GM19238 (cell line): ENCODE measurements at regions not wholly inside any gene's neighbourhood (a gene's known extent, or its start where the extent isn't known, plus 50 kb on each side); places are given as distances from the start of the nearest gene placed in this dataset.

Experiments
- DNase-seq: peaks from one replicate; pipeline ENCODE4 v3.0.0; 2011; ENCODE audit warnings: low spot score; ENCODE audit not compliant: insufficient read length

DNA sequence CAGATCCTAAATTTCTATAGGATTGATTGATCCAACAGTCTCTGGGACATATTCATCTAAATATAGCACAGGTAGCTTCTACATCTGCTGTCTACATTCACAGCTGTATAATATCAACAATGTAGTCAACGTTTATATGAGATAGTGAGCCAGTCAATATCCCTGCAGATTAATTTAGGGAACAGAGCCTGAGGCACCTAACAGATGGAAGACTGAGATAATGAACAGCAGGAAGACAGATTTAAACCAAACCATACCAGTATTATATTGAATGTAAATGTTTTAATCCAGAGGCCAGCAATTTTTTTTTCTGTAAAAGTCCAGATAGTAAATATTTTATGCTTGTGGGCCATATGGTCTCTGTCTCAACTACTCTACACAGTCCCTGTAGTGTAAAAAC, 2072.4 kb downstream of the MRPL39 start:
- no peak for DNase-seq

DNA sequence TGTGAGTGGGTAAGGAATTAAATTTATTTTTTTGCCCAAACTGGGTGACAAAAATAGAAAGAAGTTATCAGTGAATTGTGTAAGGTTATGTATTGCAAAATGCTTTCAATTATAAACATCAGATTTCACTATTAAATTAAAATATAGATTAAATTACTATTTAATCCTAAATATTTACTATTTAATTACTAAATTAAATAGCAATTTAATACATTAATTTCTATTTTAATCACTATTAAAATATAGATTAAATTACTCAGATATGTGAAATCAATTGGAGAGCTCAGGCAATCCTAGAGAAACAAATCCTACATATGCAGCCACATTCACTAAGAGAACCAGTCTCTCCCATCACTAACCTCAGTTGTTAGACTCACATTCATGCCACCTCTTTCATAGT, 2075.8 kb downstream of the MRPL39 start:
- no peak for DNase-seq

DNA sequence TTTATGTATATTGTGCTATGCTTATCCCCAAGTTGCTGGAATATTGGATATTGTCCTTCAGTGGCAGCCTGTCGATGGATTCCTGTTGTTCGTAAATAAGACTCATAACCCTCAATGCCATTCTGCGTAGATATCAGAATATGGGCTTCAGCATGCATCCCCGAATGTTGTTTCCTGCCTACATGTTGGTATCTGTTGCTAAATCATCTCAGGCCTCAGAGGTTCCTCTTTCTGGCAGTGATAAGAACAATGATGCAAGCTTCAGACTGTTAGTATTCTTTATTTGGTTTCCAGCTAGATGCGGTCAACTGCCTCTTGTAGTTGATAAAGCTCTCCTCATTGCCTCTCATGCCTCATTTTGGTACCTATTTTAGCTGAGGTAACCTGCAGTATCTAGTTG, 2082.6 kb downstream of the MRPL39 start:
- DNase-seq: no peak

DNA sequence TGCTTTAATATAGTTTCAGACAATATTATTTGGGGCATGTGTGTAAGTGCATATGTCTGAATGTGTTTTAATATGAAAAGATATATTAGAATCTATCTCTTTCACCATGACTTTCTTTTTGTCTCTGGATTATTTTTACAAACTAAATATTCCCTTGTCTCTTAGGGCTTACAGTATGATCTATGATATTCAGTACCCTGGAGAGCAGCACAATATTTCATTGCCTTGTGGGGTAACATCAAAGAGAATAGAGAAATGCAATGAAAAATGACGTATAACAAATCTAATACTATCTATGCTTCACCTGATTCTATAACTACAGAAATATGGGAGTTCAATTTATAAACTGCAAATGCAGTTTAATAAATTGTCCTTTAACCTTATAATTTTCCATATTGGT, 2084.5 kb downstream of the MRPL39 start:
- DNase-seq: no peak

DNA sequence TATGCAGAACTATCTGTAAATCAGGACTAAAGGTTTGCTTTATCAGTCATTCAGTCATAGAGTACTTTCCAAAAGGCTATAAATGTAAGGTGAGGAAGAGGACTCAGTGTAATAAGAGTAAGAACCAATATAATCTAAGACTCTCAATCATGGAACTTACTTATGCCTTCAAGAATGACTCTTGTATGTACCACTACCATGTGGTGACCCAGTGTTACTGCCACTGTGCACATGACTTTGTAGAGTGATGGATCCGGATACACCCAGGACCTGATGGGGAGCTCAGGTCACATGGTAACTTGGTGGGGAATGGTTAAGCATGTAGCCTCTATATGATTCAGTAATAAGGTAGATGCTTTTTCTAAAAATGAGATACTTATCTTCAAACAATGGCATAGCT, 2099.8 kb downstream of the MRPL39 start:
- no peak for DNase-seq

DNA sequence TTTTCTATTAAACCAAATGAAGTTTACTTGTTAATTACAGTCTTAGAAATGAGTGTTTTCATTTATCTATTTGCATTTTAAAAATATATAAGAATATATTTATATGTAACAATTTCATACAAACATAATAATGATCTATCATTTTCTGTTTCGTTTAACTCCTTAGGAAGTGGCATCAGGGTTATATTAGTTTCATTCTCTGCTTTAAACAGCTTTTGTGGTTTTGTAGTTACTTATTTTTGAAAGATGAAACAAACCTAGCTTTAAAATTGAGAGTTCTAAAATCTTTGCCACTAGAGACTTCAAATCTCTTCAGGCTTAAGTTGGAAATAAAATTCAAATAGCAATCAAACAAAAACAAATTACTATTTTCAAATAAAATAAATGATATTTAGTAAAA, 2110.6 kb downstream of the MRPL39 start:
- no peak for DNase-seq

DNA sequence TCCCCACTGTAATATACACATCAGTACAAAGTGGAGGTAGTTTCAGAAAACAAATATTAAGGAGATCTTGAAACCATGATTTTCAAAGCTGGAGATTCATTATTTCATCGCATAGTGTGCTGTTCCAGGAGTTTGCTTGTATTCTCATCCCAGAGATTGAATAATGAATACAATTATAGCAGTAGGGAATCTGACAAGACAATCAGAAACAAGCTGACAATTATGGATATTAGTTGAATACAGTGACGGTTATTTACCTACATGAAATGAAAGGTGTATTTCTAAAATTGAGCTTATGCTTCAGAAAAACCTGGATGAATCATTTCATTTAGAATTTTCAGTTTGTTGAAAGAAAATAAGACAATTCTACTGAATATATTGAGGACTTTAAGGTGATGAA, 2119.0 kb downstream of the MRPL39 start:
- DNase-seq: no peak

DNA sequence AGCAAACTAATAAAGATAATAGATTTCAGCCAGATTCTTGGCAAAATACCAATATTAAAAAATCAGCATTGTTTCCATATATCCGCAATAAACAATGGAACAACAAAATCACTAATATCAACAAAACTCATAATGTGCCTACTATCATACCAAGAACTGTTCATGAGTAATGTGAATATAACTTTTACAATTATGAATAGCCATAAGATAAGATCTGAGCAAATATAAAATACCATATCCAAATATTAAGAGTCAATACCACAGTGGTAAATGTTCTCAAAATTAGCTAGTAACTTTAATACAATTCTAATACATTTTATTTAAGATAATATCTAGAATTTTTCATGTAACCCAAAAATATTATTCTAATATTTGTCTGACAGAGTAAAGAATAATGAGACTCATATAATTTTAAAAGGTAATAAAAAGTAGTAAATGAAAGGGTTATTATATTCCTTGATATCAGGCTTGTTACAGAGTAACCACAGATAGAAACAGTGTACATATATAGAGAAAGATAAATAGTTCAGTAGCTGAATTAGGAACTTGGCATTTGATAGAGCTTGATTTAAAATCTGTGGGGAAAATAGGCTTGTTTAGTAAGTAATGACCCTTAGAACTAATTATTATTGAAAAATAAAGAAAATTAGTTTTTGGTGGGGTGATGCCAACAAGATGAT, 2126.6 kb downstream of the MRPL39 start:
- DNase-seq: no peak

DNA sequence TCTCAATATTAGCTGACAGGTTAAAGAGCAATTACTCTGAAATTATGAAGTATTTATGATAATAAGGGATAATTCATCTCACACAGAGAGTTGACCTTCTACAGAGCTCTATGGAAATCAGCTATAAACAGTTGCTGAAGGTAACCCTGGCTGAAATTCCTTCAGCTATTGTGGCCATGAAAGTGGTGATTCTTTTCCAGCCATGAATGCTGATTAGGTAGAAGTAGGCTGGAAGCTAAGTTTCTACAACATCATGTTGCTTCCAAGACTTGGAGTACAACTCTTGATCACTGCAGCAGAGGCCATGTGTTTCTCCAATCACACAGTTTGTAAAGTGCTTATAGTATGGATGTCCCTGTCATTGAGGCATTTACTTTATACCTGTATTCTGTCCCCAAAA, 2128.9 kb downstream of the MRPL39 start:
- DNase-seq: no peak

DNA sequence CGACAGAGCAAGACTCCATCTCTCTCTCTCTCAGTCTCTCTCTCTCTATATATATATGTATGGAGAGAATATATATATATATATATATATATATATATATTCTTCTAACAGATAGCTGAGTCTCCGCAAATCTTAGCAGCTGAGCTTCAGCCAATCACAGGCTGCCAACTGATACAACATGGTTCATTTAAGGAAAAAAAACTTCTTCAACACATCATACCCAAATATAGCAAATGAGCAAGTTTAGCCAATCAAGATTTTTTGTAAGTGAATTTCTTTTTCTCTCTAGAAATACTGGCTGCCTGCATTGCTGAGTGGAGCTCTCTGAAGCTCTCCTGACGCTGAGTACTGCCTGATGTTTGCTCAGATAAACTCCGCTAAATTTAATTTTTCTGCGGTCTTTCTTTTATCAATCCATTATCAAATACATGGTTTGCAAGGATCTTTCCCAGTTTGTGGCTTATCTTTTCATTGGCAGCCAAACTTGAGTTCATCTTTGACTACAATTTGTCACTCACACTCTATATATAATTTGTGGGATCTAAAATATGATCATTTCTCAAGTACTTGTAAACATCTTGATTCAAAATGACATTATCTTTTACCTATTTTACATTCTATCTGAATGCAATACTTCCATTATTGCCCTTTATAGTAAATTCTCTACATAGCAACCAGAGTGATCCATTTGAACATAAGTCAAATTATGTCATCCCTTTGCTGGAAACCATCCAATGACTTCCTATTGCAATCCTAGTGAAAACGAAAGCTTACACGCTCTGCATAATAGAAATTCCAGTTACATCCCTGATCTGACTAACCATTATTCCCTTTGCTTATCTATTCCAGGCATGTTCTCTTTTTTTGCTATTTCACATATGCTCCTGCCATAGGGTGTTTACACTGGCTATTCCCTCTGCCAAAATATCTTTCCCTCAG, 2131.7 kb downstream of the MRPL39 start:
- DNase-seq: no peak

DNA sequence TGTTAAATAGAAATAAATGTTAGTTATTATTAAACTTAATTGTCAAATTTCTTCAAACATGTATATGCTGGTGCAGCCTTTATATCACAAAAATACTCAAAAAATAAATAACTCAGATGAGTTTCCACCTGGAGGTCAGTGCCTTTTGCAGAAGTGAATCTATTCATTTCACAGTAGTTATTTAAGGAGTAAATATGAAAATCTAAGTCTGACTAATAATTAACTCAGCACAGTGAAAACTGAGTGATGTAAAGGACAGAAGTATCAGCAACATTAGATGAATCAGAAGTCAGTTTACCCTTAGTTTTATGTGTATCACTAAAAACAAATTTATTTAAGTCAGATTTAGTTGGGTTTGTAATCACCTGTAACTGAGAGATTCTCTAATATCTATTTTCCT, 2135.4 kb downstream of the MRPL39 start:
- no peak for DNase-seq

DNA sequence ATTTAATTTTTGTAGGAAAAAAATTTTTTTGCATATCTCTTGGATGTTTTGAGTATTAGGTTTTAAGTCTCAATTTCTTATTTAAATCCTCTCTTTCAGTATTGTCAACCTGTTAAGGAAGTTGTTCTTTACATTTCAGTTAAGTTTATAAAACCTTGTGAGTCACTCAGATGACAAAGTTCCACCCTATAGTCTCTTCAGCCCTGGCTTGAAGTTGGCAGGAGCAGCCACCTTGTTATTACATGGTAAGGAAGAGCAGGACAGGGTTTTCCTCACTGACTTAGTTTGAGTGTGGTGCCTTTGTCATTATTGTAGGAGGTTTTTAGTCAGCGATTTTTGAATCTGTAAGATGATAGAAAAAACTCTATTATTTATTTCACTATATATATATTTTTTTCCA, 2143.9 kb downstream of the MRPL39 start:
- no peak for DNase-seq

DNA sequence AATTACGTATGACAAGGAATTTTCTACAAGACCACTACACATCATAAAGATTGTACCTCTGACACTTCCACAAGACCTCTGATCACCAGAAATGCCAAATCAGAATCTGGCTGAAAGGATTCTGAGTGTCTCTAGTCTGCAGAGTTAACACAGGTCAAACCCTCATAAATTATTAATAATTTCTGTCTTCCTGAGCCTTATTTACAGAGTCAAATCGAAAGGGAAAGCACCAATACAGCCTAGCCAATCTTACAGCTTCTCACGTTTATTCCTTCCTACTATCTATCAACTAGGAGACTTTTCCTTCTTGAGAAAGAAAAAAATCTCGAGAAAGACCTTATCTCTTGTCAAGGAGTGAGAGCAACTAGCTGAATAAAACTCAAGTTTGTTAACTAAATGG, 2151.6 kb downstream of the MRPL39 start:
- DNase-seq: no peak

DNA sequence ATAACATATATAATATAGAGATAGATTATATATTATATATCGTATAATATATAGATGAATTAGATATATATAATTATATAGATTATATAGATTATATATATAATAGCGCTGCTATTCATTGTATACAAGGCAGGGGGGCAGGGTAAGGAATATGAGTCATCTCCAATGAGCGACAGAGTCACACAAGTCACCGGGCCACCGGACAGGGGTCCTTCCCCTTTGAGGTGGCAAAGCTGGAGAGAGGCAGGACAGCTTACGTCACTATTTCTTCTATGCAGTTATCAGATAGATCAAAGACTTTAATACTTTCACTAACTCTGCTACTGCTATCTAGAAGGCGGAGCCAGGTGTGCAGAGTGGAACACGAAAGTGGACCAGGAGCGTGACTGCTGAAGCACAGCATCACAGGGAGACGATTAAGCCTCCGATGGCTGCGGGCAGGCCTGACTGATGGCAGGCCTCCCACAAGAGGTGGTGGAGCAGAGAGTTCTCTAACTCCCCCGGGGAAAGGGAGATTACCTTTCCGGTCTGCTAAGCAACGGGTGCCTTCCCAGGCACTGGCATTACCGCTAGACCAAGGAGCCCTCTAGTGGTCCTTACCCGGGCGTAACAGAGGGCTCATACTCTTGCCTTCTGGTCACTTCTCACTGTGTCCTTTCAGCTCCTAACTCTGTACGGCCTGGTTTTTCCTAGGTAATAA, 2154.7 kb downstream of the MRPL39 start:
- no peak for DNase-seq

DNA sequence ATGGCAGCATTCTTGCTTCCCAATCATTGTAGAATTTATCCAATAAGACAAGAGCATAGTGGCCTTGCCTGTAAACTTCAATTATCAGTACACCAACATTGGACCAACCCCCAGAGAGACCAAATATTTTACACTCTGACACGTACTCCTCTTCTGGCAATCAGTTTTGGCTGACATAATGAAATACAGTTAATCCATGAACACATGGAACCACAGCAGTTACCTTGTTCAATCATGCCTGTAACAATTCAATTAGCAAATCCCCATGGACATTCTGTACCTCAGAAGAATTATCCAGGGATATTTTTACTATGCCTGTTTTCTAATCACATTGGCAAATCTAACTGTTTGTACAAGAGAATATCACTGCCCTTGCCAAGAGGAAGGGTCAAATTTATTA, 2162.0 kb downstream of the MRPL39 start:
- no peak for DNase-seq

DNA sequence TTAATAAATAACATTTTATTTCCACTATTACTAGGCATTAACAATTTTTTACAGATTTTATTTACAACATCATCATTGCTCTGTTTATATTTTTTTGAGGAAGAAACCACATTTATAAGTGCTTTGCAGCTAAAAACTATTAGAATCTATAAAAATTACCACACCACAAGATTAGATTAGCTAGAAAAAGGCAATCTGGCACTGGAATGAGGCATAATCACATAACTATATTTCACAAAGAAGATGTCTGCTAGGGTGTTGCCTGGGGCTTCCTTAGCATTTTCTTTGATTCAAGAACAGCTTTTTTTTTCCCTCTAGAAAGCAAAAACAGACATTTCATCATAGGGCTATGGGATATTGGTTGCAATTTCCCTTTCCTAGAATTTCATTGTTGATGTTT, 2169.2 kb downstream of the MRPL39 start:
- DNase-seq: no peak

DNA sequence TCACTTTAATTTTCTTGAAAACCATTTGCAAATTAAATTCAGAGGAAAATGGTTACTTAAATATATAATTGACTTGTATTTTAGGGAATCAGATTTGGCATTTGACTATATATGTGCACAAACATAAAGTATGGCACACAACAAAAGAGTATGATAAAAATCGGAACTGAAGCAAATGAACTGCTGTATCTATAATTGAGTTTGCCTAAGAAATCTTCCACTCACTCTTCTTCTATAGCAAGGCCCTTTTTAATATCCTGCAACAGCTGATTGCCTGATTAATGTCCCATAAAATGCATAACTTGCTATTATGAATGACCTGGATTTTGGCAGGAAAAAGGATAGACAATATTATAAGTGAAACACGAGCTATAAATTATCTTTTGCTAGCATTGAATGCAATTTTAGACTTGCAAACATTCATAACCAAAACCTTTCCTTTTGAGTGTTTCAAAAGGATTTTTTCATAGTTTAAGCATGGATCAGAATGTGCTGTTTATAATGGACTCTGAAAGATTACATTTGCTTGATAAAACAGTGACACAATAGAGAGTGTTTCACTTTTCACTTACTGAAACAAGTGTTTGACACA, 2204.3 kb downstream of the MRPL39 start:
- no peak for DNase-seq

DNA sequence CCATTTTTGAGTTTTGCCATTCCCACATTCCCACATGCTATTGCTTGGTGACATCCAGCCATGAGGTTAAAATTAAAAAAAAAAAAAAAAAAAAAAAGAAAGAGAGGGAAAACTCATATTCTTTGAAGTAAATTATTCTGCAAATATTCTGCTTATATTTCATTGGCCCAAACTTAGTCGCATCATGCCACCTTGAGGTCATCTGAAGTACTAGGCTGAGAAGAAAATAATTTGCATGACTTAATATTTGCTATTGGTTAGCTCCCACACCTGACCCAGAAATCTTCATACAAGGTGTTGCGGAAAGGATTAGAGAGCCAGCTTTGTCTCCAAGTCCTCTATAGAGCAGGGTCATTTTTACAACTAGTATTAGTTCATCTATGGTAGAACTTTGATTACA, 2206.0 kb downstream of the MRPL39 start:
- DNase-seq: no peak

DNA sequence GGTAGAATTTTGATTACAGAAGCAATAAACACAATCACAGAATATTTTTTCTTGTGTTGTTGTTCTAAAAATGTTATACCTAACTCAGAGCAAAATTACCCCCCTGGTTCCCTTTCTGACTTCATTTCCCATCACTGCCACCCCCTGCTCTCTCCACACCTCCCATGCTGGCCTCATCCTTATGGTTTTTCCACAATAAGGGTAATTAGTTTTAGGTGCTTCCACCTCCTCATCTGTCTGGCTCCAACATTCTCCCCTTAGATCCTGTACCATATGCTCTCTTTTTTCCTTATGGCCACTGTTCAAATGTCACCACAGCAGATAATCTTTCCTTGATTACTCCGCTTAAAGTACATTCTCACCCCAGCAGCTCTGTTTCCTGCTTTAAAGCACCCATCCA, 2208.6 kb downstream of the MRPL39 start:
- DNase-seq: no peak

DNA sequence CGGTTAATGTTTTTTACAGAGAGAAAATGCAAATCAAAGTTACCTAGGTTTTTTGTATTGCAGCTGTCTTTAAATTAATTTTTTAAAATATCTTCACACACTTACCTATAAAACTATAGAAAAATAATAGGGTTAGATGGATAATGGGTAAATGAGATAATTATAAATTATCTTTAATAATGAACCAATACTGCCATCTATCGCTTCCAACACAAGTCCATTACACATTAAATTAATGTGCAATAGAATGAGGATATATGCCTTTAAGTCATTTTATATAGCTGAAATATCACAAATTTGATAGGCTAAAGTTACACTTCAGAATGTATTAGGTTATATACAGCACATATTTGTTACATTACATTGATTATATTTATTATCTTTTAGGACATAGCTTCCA, 2212.8 kb downstream of the MRPL39 start:
- DNase-seq: no peak

DNA sequence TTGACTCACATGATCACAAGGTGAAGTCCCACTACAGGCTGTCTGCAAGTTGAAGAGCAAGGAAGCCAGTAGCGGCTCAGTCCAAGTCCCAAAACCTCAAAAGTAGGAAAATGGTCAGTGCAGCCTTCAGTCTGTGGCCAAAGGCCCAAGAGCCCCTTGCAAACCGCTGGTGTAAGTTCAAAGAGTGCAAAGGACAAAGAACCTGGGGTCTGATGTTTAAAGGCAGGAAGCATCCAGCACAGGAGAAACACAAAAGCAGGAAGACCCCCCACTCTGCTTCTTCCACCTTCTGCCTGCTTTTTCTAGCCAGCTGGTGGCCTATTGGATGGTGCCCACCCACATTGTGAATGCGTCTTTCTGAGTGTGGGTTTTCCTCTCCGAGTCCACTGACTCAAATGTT, 2222.6 kb downstream of the MRPL39 start:
- no peak for DNase-seq

DNA sequence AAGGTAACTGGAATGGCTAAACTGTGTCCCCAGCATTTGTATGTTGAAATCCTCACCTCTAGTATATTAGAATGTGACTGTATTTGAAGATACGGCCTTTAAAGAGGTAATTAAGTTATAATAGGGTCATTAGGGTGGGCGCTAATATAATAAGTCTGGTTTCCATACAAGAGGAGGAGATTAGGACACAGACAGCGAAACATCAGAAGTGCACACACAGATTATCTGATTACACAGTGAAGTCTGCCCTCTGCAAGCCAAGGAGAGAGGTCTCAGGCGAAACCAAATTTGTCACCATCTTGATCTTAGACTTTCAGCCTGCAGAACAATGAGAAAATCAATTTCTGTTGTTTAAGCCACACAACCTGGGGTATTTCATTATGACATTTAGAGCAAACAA, 2233.1 kb downstream of the MRPL39 start:
- DNase-seq: no peak
